WTC11 (cell line): ENCODE measurements at regions not wholly inside any gene's neighbourhood (a gene's known extent, or its start where the extent isn't known, plus 50 kb on each side); places are given as distances from the start of the nearest gene placed in this dataset.

Experiments used
- ATAC-seq: fragments of 200-7000 bp; cut with Tn5 transposase; 2 replicates; pipeline ENCODE4 v1.10.0; 2021; ENCODE audit warnings: mild to moderate bottlenecking, moderate library complexity
- CTCF ChIA-PET: fragments of 300-600 bp; sonication (Branson Sonifier 250); formaldehyde crosslinking; loops from one replicate; lab custom pipeline; 2021; ENCODE audit warnings: antibody characterized with exemption; lab: Charles Lee
- POLR2A ChIA-PET: fragments of 350-600 bp; sonication (Branson Sonifier 250); formaldehyde crosslinking; loops from one replicate; lab custom pipeline; 2021; ENCODE audit warnings: antibody characterized with exemption; lab: Charles Lee
- DNase-seq: peaks from one replicate; pipeline ENCODE4 v3.0.0; 2021; ENCODE audit warnings: low spot score
- H3K27ac Mint-ChIP-seq: 2 replicates; pipeline ENCODE4 v1.8.0; 2021; ENCODE audit warnings: mixed read lengths
- H3K27me3 Mint-ChIP-seq: 2 replicates; pipeline ENCODE4 v1.8.0; 2021; ENCODE audit warnings: low read depth, mild to moderate bottlenecking, moderate library complexity, mixed read lengths
- H3K36me3 Mint-ChIP-seq: 2 replicates; pipeline ENCODE4 v1.8.0; 2021; ENCODE audit warnings: mixed read lengths
- H3K4me1 Mint-ChIP-seq: 2 replicates; pipeline ENCODE4 v1.8.0; 2022; ENCODE audit warnings: mixed read lengths
- H3K4me3 Mint-ChIP-seq: 2 replicates; pipeline ENCODE4 v1.8.0; 2021; ENCODE audit warnings: mild to moderate bottlenecking, moderate library complexity, mixed read lengths
- H3K9me3 Mint-ChIP-seq: 2 replicates; pipeline ENCODE4 v1.8.0; 2021; ENCODE audit warnings: mixed read lengths
- E2F4 ChIP-seq: sonication (generic); formaldehyde crosslinking; IDR thresholded peaks from 2 replicates; pipeline ENCODE4 v1.8.1; 2022; ENCODE audit warnings: low read depth, mild to moderate bottlenecking, moderate library complexity, missing genetic modification reagents, borderline replicate concordance
- ELF4 ChIP-seq: sonication (generic); formaldehyde crosslinking; IDR thresholded peaks from 2 replicates; pipeline ENCODE4 v1.8.1; 2022; ENCODE audit warnings: low read depth, mild to moderate bottlenecking, moderate library complexity, missing genetic modification reagents
- ETV6 ChIP-seq: sonication (generic); formaldehyde crosslinking; IDR thresholded peaks from 2 replicates; pipeline ENCODE4 v1.8.1; 2022; ENCODE audit warnings: mild to moderate bottlenecking, missing genetic modification reagents
- FOXP4 ChIP-seq: sonication (generic); formaldehyde crosslinking; IDR thresholded peaks from 2 replicates; pipeline ENCODE4 v1.8.0; 2022; ENCODE audit warnings: mild to moderate bottlenecking, missing genetic modification reagents
- GTF2I ChIP-seq: fragments of 250-450 bp; sonication (Bioruptor Pico); conservative IDR thresholded peaks from 2 replicates; pipeline ENCODE4 v1.4.0; 2021; ENCODE audit warnings: mild to moderate bottlenecking
- KAT7 ChIP-seq: sonication (generic); formaldehyde crosslinking; IDR thresholded peaks from 2 replicates; pipeline ENCODE4 v1.8.1; 2023; ENCODE audit warnings: missing genetic modification reagents, mild to moderate bottlenecking, borderline replicate concordance
- NFATC4 ChIP-seq: fragments of 250-450 bp; sonication (Bioruptor Pico); IDR thresholded peaks from 2 replicates; pipeline ENCODE4 v1.9.0; 2021; ENCODE audit warnings: mild to moderate bottlenecking
- NFYB ChIP-seq: sonication (generic); formaldehyde crosslinking; conservative IDR thresholded peaks from 2 replicates; pipeline ENCODE4 v1.8.0; 2022; ENCODE audit warnings: low read depth, missing genetic modification reagents
- NR2C2 ChIP-seq: sonication (generic); formaldehyde crosslinking; IDR thresholded peaks from 2 replicates; pipeline ENCODE4 v1.8.0; 2022; ENCODE audit warnings: mild to moderate bottlenecking, missing genetic modification reagents
- SMAD3 ChIP-seq: sonication (generic); formaldehyde crosslinking; IDR thresholded peaks from 2 replicates; pipeline ENCODE4 v1.8.0; 2022; ENCODE audit warnings: missing genetic modification reagents, mild to moderate bottlenecking, borderline replicate concordance
- SMAD4 ChIP-seq: sonication (generic); formaldehyde crosslinking; IDR thresholded peaks from 2 replicates; pipeline ENCODE4 v1.8.0; 2022; ENCODE audit warnings: mild to moderate bottlenecking, missing genetic modification reagents
- STAT6 ChIP-seq: sonication (generic); formaldehyde crosslinking; conservative IDR thresholded peaks from 2 replicates; pipeline ENCODE4 v1.8.1; 2023; ENCODE audit warnings: mild to moderate bottlenecking, low read depth, missing genetic modification reagents, moderate library complexity
- TCF7 ChIP-seq: sonication (generic); formaldehyde crosslinking; IDR thresholded peaks from 2 replicates; pipeline ENCODE4 v1.8.0; 2022; ENCODE audit warnings: mild to moderate bottlenecking, low read depth, missing genetic modification reagents, moderate library complexity
- TEAD1 ChIP-seq: sonication (generic); formaldehyde crosslinking; IDR thresholded peaks from 2 replicates; pipeline ENCODE4 v1.8.0; 2022; ENCODE audit warnings: mild to moderate bottlenecking, missing genetic modification reagents
- ZNF121 ChIP-seq: sonication (generic); formaldehyde crosslinking; IDR thresholded peaks from 2 replicates; pipeline ENCODE4 v1.8.0; 2023; ENCODE audit warnings: missing genetic modification reagents
- ZNF232 ChIP-seq: sonication (generic); formaldehyde crosslinking; IDR thresholded peaks from 2 replicates; pipeline ENCODE4 v1.8.0; 2022; ENCODE audit warnings: mild to moderate bottlenecking, missing genetic modification reagents
- ZNF263 ChIP-seq: sonication (generic); formaldehyde crosslinking; IDR thresholded peaks from 2 replicates; pipeline ENCODE4 v1.8.1; 2022; ENCODE audit warnings: low read depth, mild to moderate bottlenecking, moderate library complexity, missing genetic modification reagents
- ZNF317 ChIP-seq: sonication (generic); formaldehyde crosslinking; IDR thresholded peaks from 2 replicates; pipeline ENCODE4 v1.8.1; 2023; ENCODE audit warnings: low read depth, mild to moderate bottlenecking, moderate library complexity, missing genetic modification reagents, borderline replicate concordance
- ZNF532 ChIP-seq: fragments of 250-450 bp; sonication (Bioruptor Pico); IDR thresholded peaks from 2 replicates; pipeline ENCODE4 v1.9.0; 2021; ENCODE audit warnings: mild to moderate bottlenecking, borderline replicate concordance
- TF ChIP-seq, protein P1 (sequence below): sonication (generic); formaldehyde crosslinking; IDR thresholded peaks from 2 replicates; pipeline ENCODE4 v1.8.0; 2022; ENCODE audit warnings: mild to moderate bottlenecking, missing genetic modification reagents

GRCh38 chr15:31447931-31448634, 121.4 kb downstream of the KLF13 start (continued):
- TF ChIP-seq ZNF532 (CRISPR knock-in tag) (no peak), SMAD4 (no peak), ZNF121 (CRISPR knock-in tag) (no peak)
- TF ChIP-seq, protein P1, sequence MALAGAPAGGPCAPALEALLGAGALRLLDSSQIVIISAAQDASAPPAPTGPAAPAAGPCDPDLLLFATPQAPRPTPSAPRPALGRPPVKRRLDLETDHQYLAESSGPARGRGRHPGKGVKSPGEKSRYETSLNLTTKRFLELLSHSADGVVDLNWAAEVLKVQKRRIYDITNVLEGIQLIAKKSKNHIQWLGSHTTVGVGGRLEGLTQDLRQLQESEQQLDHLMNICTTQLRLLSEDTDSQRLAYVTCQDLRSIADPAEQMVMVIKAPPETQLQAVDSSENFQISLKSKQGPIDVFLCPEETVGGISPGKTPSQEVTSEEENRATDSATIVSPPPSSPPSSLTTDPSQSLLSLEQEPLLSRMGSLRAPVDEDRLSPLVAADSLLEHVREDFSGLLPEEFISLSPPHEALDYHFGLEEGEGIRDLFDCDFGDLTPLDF (CRISPR knock-in tag): no peak

DNA sequence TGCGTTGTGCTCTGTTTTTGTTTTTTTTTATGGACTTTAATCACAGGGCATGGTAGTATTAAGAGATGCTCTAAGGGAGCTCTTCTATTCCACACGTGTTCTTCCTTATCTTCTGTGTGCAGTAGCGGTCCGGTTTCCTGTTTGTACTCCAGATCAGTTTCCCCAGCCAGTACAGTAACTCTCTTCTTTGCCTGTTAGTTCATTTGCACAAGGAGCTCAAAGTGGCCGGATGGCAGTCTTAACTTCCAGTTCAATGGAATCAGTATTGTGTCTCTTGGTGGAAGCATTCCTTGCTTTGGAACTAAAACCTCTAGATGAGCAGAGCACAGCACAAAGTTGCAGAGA, 122.0 kb downstream of the KLF13 start:
- H3K27me3 Mint-ChIP-seq: no peaks in the 10 kb centered on the region
- ATAC-seq (no peak), DNase-seq (no peak)
- H3K4me3 Mint-ChIP-seq: no peak overlapping the region
- no peaks in the 10 kb centered on the region for H3K9me3 Mint-ChIP-seq
- no peak overlapping the region for H3K27ac Mint-ChIP-seq
- H3K4me1 Mint-ChIP-seq: no peaks in the 10 kb centered on the region
- no peak for TF ChIP-seq FOXP4 (CRISPR knock-in tag)
- TF ChIP-seq ZNF232: no peak
- TF ChIP-seq, all 79 proteins: peak for 0
- POLR2A ChIA-PET: no interaction called here
- no peaks in the 10 kb centered on the region for H3K36me3 Mint-ChIP-seq
- CTCF ChIA-PET: no interaction called here

- no peaks in the 10 kb centered on the region for H3K9me3 Mint-ChIP-seq
- no peak overlapping the region for H3K4me3 Mint-ChIP-seq
- ChIA-PET CTCF (interaction anchor here (1.0 to 2.0 kb wide), 2 partner anchors 18 to 36 kb away, joined by 5 read pairs; no protein-coding TSS in a partner anchor), POLR2A (no interaction called here)
- DNase-seq (no peak), ATAC-seq (no peak)
- no peaks in the 10 kb centered on the region for H3K36me3 Mint-ChIP-seq
- no peak overlapping the region for H3K27ac Mint-ChIP-seq
- H3K27me3 Mint-ChIP-seq: no peaks in the 10 kb centered on the region
- peaks cover 10% of the 10 kb centered on the region for H3K4me1 Mint-ChIP-seq
- TF ChIP-seq SMAD3 (CRISPR knock-in tag) (no peak), ELF4 (CRISPR knock-in tag) (no peak), KAT7 (CRISPR knock-in tag) (no peak), NFYB (CRISPR knock-in tag) (no peak), ZNF317 (CRISPR knock-in tag) (no peak), E2F4 (CRISPR knock-in tag) (no peak), STAT6 (CRISPR knock-in tag) (no peak), ZNF263 (CRISPR knock-in tag) (no peak), TCF7 (CRISPR knock-in tag) (no peak), NR2C2 (CRISPR knock-in tag) (no peak), GTF2I (CRISPR knock-in tag) (no peak), NFATC4 (CRISPR knock-in tag) (no peak), TEAD1 (no peak), ETV6 (CRISPR knock-in tag) (no peak)
These were observed 126.2 kb downstream of the KLF13 start for GRCh38 chr15:31452595-31453557.
